ENCODE measurements at regions not wholly inside any gene's neighbourhood (a gene's known extent, or its start where the extent isn't known, plus 50 kb on each side); places are given as distances from the start of the nearest gene placed in this dataset.

DNA sequence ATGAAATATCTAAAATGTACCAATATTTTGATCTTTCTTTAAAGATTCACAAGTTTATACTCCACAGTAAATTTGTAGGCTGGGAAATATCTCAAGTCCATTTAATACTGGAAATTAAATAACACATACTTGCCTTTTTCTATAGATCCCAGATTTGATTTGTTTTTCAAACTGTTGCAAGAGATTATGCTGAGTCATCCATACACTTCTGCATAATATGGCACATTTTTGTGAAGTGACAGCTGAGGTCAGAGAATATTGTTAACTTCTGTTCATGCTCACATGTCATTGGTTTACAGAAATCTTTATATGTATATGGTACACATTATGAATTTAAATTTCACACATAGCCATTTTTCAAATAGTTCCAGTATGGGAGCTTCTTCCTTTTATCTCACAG lies 1066.3 kb upstream of the NUDT12 start:
- Histone ChIP-seq H3K9me3 (ENCODE audit: insufficient read depth, low read depth, low read length) (no peaks in the 10 kb centered on the region), H4K20me1 (ENCODE audit: insufficient read depth, low read length) (no peaks in the 10 kb centered on the region), H3K27me3 (ENCODE audit: insufficient read depth, low read length) (no peaks in the 10 kb centered on the region), H3K36me3 (ENCODE audit: insufficient read depth, low read length) (no peaks in the 10 kb centered on the region), H3K9ac (ENCODE audit: low read length) (no peak overlapping the region), H2AFZ (ENCODE audit: low read depth, low read length) (no peak overlapping the region), H3K4me3 (ENCODE audit: insufficient read depth, low read depth, low read length) (no peak overlapping the region), H3K4me1 (ENCODE audit: insufficient read depth, low read length) (no peaks in the 10 kb centered on the region), H3K79me2 (ENCODE audit: insufficient read depth, low read length) (no peaks in the 10 kb centered on the region), H3K4me2 (ENCODE audit: low read length) (no peak overlapping the region), H3K27ac (ENCODE audit: low read depth, low read length) (no peak overlapping the region)
- Mint-ChIP-seq H3K27me3 (ENCODE audit: low read depth, unreplicated experiment) (no peaks in the 10 kb centered on the region), H3K36me3 (ENCODE audit: low read depth, unreplicated experiment) (no peaks in the 10 kb centered on the region), H3K4me3 (ENCODE audit: unreplicated experiment) (no peak overlapping the region), H3K4me1 (ENCODE audit: low read depth, unreplicated experiment) (no peaks in the 10 kb centered on the region), H3K27ac (ENCODE audit: unreplicated experiment) (no peak overlapping the region), H3K9me3 (ENCODE audit: unreplicated experiment) (no peaks in the 10 kb centered on the region)
- DNase-seq (ENCODE audit: low read depth) (no peak), FAIRE-seq (no peak)
- TF ChIP-seq, protein P1, sequence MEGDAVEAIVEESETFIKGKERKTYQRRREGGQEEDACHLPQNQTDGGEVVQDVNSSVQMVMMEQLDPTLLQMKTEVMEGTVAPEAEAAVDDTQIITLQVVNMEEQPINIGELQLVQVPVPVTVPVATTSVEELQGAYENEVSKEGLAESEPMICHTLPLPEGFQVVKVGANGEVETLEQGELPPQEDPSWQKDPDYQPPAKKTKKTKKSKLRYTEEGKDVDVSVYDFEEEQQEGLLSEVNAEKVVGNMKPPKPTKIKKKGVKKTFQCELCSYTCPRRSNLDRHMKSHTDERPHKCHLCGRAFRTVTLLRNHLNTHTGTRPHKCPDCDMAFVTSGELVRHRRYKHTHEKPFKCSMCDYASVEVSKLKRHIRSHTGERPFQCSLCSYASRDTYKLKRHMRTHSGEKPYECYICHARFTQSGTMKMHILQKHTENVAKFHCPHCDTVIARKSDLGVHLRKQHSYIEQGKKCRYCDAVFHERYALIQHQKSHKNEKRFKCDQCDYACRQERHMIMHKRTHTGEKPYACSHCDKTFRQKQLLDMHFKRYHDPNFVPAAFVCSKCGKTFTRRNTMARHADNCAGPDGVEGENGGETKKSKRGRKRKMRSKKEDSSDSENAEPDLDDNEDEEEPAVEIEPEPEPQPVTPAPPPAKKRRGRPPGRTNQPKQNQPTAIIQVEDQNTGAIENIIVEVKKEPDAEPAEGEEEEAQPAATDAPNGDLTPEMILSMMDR (IDR thresholded peaks at IDR 0.05; ENCODE audit: insufficient read depth, low read depth, low read length) = no peak
- TF ChIP-seq EZH2 (IDR thresholded peaks at IDR 0.05; ENCODE audit: insufficient read depth, low read length) = no peak

DNA sequence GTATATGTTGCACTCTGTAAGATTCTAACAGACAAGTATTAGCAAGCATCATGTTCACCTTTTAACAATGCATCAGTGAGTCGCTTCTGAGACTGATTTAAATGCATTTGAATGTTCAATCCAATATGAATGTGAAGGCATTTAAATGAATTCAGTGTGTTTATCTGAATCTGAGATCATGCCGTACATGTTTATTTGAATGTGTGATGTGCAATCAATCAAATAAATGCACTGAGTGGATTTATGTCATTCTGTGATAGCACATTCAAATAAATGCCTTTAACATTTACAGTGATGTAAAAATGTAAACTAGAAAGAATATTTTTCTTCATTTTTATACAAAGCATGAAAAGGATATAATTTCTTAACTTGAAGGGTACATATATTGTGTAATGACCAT lies 1063.5 kb upstream of the NUDT12 start:
- H3K36me3 ChIP-seq (ENCODE audit: insufficient read depth, low read length) = no peaks in the 10 kb centered on the region
- no peaks in the 10 kb centered on the region for H3K9me3 ChIP-seq (ENCODE audit: insufficient read depth, low read depth, low read length)
- no peak overlapping the region for H2AFZ ChIP-seq (ENCODE audit: low read depth, low read length)
- Mint-ChIP-seq H3K27ac (ENCODE audit: unreplicated experiment) (no peak overlapping the region), H3K27me3 (ENCODE audit: low read depth, unreplicated experiment) (no peaks in the 10 kb centered on the region), H3K4me1 (ENCODE audit: low read depth, unreplicated experiment) (no peaks in the 10 kb centered on the region), H3K4me3 (ENCODE audit: unreplicated experiment) (no peak overlapping the region), H3K36me3 (ENCODE audit: low read depth, unreplicated experiment) (no peaks in the 10 kb centered on the region), H3K9me3 (ENCODE audit: unreplicated experiment) (no peaks in the 10 kb centered on the region)
- no peak overlapping the region for H3K4me2 ChIP-seq (ENCODE audit: low read length)
- no peaks in the 10 kb centered on the region for H3K79me2 ChIP-seq (ENCODE audit: insufficient read depth, low read length)
- TF ChIP-seq, protein P1 (IDR thresholded peaks at IDR 0.05; ENCODE audit: insufficient read depth, low read depth, low read length) = no peak
- TF ChIP-seq EZH2 (IDR thresholded peaks at IDR 0.05; ENCODE audit: insufficient read depth, low read length) = no peak
- FAIRE-seq = no peak
- no peak overlapping the region for H3K9ac ChIP-seq (ENCODE audit: low read length)
- no peaks in the 10 kb centered on the region for H3K27me3 ChIP-seq (ENCODE audit: insufficient read depth, low read length)
- H3K4me3 ChIP-seq (ENCODE audit: insufficient read depth, low read depth, low read length) = no peak overlapping the region
- no peak overlapping the region for H3K27ac ChIP-seq (ENCODE audit: low read depth, low read length)
- no peaks in the 10 kb centered on the region for H4K20me1 ChIP-seq (ENCODE audit: insufficient read depth, low read length)
- no peaks in the 10 kb centered on the region for H3K4me1 ChIP-seq (ENCODE audit: insufficient read depth, low read length)
- DNase-seq (ENCODE audit: low read depth) = no peak

DNA sequence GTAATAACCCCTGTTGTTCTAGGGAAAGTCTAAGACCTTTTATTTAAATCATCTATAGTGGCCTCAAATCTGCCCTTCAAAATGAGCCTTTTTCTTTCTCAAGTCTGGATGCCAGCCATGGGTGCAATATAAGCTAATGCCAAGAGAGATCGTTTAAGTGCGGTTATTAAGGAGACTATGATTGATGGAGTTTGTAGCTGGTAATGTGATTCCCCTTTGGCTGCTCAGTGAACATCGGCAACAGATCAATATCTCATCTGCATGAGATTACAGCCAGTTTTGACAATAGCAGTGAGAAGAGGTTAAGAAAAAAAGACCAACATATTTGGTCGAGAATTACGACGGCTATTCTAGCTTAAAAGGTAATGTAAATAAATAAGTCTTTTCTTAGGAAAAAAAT lies 1049.4 kb upstream of the NUDT12 start:
- Histone ChIP-seq H3K79me2 (ENCODE audit: insufficient read depth, low read length) (no peaks in the 10 kb centered on the region), H3K4me1 (ENCODE audit: insufficient read depth, low read length) (no peaks in the 10 kb centered on the region), H3K4me3 (ENCODE audit: insufficient read depth, low read depth, low read length) (no peak overlapping the region), H2AFZ (ENCODE audit: low read depth, low read length) (no peak overlapping the region), H3K9ac (ENCODE audit: low read length) (no peak overlapping the region), H3K9me3 (ENCODE audit: insufficient read depth, low read depth, low read length) (no peaks in the 10 kb centered on the region), H4K20me1 (ENCODE audit: insufficient read depth, low read length) (no peaks in the 10 kb centered on the region), H3K36me3 (ENCODE audit: insufficient read depth, low read length) (no peaks in the 10 kb centered on the region), H3K4me2 (ENCODE audit: low read length) (no peak overlapping the region), H3K27me3 (ENCODE audit: insufficient read depth, low read length) (no peaks in the 10 kb centered on the region), H3K27ac (ENCODE audit: low read depth, low read length) (no peak overlapping the region)
- Mint-ChIP-seq H3K27ac (ENCODE audit: unreplicated experiment) (no peak overlapping the region), H3K4me3 (ENCODE audit: unreplicated experiment) (no peak overlapping the region), H3K4me1 (ENCODE audit: low read depth, unreplicated experiment) (no peaks in the 10 kb centered on the region), H3K27me3 (ENCODE audit: low read depth, unreplicated experiment) (no peaks in the 10 kb centered on the region), H3K9me3 (ENCODE audit: unreplicated experiment) (no peaks in the 10 kb centered on the region), H3K36me3 (ENCODE audit: low read depth, unreplicated experiment) (no peaks in the 10 kb centered on the region)
- TF ChIP-seq, protein P1 (IDR thresholded peaks at IDR 0.05; ENCODE audit: insufficient read depth, low read depth, low read length) = no peak
- TF ChIP-seq EZH2 (IDR thresholded peaks at IDR 0.05; ENCODE audit: insufficient read depth, low read length) = no peak
- FAIRE-seq (no peak), DNase-seq (ENCODE audit: low read depth) (no peak)

Data from astrocyte (in vitro differentiated cells and primary cell).